HG03066 (cell line): ENCODE measurements at regions not wholly inside any gene's neighbourhood (a gene's known extent, or its start where the extent isn't known, plus 50 kb on each side); places are given as distances from the start of the nearest gene placed in this dataset.

ENCODE experiments used
- ATAC-seq: cut with Tn5 transposase; IDR thresholded peaks from one replicate; pipeline ENCODE4 v1.9.1; 2021; ENCODE audit warnings: low read depth; ENCODE audit not compliant: unreplicated experiment

DNA sequence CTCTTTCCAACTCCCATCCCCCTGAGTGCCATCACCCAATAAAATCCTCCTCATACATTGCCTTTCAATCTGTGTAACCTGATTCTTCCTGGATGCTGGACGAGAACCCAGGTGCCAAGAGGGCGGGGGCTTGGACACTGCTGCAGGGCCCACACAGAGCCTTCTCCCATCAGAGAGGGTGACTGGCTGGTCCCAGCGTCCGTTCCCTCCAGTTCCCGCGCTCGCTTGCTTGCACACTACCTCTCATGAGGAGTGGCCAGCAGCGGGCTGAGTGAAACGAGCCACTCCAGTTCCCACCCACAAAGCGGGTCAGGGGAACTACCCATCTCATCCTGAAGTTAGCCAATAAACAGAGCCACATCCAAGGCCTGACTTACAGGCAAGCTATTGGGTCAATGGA lies 602.6 kb upstream of the ADAMTS16 start:
- no peak for ATAC-seq

DNA sequence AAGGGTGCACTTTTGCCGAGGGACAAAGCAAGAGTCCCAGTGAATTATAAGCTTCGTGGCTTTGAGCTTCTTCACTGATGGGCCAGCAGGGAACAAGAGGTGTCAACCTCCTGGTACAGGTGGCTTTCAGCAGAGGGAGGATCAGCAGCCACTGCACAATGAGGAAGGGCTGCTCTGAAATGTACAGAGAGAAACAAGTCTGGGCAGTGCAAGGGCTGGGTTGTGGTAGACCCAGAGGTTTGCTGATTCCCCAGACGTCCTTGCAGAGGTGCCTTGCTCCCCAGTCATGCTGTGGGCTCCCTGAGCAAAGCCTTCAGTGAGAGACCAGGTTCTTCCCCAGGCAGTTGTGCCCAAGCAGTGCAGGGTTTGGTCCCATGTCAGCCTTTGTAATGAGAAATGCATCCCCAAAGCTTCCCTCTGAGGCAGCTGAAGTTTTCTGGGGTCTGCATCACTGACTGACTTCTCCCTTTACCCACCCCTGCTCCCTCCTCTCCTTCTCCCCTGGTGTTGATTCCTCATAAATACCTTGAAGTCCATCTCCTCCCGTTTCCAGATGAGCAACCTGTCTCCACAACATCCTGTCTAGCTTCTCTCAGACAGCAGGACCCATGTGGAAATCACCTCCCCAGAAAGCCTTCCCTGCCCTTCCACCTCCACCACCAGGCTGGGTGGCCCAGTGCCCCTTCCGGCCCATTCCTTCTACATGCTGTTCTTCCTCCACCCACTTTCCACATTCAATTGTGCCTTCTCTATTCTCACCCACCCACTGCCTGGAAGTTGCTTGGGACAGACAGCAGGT lies 599.6 kb upstream of the ADAMTS16 start:
- no peak for ATAC-seq

DNA sequence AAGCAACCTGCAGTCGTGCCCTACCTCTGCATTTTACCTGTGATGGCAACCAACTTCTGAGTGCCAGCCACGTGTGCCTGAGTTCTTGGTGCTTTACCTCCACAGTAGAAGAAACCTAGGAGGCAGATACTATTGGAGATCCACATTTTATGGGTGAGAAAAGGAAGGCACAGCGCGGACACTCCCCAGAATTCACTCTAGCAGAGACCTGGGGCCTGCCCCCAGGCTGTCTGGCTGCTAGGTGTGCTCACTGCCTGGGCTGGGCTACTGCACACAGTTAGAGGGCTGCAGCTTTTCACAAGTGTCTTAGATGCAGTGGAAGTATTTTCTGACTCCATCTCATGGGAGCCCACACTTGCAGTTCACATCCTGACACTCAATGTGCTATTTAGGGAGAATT lies 598.8 kb upstream of the ADAMTS16 start:
- no peak for ATAC-seq

DNA sequence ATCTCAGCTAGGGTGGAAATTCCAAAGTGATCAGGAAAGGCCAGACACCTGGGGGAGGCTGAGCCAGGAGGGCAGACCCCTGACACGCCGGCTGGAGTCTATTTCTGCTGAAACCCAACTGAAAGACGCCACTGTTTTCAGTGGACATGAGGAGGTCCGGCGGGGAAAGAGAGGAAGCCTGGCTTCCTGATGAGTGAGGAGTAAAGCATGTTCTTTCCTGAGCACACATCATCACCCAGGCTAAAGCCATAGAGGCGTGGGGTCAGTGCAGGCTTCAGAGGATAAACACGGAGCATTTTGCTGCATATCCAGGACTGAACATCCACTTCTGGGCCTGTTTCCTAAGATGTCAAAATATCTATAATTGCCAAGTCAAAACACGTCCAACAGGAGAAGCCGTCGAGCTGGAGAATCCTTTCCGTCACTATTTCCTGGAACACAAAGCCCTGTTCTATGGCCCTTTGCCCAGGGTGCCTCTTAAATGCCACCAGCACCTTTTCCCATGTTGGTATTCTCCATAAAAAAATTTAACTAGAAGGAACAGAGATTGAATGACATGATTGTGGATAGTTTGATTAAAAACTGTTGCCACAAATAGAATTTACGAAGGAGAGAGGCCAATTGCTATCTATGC lies 597.9 kb upstream of the ADAMTS16 start:
- ATAC-seq = no peak

DNA sequence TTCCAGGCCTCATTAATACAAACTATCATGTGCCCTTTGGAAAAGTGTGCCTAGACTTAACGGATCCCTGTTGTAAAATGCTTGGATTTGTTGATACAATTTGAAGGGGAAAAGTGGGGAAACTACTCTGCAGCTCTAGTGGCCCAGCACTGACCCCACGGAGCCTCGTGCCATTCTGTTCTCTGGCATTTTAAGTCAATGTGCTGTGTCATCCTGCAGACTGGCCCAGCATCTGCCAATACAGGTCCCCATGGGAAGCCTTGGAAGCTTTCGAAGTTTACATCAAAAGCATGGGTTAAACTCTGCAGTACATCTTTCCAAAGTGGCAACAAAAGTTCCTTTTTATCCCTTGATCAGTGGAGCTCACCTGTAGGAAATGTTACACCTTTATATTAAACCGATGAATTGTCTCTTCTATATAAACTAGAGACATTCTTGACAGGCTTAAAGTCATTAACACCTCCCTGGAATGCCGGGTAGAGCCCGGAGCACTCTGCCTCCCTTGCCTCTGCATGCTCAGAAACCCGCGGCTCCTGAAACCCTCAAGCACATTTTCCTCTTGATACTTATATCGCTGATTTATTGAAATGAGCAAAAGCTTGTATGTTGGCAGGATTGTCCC lies 596.0 kb upstream of the ADAMTS16 start:
- ATAC-seq = no peak

DNA sequence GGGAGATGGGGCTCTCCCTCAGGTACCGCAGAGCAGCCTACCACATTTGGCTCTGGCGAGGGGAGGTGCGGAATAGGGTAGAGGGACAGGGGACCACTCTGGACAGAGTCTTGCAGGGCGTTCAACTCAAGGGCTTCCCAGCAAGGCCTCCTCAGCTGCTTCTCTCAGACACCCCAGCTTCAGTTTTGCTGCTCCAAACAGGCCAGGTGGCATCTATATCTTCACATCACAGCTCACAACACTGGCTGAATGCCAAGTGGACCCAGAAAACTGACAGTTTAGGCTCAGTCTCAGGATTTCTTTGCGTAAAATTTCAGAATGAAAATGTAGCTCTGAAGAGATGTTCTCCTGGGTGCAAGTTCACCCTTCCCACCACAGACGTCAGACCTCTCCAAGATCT lies 592.6 kb upstream of the ADAMTS16 start:
- ATAC-seq = no peak

DNA sequence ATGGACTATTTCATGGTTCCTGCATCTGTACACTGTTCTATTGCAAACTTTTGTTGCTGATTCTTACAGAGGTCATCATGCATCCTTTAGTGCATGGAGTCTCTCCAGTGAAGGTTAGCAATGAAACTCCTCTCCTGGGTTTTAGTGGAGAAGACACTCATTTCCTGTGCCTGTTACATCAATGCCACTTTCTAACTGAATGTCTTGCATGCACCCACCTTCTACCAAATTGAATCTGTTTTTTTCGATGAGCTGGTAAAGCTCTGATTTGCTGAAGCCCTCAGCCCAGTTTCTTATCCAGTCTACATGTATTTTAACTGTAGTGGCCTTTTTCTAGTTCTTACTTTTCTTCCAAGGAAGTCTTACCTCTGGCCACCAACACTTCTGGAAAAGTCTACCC lies 591.8 kb upstream of the ADAMTS16 start:
- ATAC-seq = no peak

DNA sequence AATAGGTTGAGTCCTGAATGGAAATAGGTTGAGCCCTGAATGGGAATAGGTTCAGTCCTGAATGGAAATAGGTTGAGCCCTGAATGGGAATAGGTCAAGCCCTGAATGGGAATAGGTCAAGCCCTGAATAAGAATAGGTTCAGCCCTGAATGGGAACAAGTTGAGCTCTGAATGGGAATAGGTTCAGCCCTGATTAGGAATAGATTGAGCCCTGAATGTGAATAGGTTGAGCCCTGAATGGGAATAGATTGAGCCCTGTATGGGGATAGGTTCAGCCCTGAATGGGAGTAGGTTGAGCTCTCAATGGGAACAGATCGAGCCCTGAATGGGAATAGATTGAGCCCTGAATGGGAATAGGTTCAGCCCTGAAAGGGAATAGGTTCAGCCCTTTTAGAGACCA lies 590.8 kb upstream of the ADAMTS16 start:
- no peak for ATAC-seq

DNA sequence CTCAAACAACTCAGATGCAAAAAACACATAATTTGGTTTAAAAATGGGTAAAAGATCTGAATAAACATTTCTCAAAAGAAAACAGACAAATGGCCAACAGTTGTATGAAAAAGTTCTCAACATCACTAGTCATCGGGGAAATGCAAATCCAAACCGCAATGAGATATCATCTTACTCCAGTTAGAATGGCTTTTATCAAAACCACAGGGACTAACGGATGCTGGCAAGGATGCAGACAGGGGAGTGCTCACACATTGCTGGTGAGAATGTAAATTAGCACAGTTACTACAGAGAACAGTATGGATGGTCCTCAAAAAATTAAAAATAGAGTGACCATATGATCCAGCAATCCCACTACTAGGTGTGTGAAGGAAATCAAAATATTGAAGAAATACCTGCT lies 589.1 kb upstream of the ADAMTS16 start:
- no peak for ATAC-seq

DNA sequence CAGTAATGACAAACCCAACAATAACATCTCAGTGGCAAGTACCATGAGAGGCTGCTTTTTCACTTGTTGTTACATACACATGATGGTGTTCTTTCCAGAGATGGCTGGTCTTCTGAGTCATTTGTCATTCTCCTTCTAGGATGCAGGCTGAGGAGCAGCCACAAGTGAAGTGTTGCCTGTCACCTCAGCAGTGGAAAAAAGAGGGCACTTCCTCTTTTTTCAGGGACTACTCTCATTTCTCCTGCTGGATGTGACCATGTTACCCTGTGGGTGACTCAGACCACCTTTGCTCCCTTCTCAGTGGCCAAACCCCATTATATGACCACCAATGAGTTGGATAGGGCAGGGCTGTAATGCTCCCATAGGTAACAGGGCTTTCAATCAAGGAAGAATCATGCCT lies 587.0 kb upstream of the ADAMTS16 start:
- no peak for ATAC-seq

DNA sequence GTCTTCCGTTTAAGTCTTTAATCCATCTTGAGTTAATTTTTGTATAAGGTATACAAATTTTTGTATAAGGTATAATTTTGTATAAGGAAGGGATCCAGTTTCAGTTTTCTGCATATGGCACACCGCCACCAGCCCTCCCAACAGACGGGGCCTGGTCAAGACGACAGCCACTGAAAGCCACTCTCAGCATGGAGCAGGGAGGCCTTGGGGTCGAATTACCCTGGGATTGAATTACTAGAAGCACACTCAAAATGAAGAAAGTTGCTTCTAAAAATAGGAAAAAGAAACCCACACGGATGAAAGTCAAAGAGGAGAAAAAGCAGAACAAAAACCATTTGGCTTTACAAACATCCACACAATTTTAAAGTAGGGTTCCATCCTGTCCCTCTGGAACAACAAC lies 586.2 kb upstream of the ADAMTS16 start:
- no peak for ATAC-seq

DNA sequence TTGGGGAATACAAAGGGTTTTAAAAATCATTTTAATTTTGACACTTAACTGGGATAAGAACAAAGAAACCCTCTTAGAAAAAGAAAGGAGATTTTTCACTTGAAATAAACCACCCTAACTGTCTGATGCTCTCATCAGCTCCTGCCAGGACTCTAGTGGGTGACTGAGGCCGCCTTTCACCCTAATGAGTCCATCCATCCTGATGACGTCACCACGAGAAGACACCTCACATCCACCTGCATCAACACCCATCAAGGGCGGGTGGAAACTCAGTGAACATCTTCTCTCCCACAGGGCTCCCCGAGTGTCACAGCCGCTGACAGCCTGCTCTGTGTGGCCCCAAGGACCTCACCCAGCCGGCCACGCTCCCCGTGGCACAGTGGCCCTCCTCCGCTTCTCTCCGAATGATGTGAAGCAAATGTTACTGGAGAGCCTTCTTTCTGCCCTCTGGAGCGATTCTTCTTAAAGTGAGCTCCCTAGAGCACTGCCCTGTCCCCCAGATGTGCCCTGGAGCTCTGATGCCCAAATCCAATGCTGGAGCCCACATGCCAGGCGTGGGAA lies 584.3 kb upstream of the ADAMTS16 start:
- no peak for ATAC-seq

DNA sequence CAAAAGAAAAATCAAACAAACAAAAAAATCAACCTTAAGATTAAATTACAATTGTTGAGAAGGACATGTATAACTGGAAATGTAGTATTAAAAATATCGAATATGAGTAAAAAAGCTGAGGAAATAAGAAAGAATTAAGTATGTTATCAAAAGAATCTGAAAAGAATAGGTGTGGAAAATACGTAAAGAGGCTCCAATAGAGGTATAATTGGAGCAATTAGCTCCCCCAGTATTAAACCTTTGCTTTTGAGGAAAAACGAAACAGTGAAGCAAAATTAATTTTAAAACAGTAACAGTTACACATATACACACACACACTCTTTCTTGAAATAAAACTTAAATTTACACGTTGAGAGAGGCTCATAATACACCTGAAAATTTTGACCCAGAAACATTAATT lies 578.7 kb upstream of the ADAMTS16 start:
- ATAC-seq = no peak

DNA sequence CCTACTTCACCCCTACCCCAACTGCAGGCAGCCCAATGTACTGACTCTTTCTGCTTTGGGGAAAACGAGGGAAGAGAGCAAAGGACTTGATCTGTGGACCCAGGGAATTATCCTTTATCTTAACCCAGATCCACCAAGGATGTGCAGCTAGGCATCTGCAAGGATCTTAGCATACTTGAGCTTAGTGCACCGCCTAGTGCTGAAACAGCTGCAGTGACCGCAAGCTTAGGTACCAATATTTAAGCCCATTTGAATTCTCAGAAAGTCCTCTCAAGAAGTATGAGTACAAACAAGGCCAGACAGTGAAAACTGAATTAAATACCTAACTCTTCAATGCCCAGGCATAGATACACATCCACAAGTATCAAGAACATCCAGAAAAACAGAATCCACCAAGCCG lies 576.7 kb upstream of the ADAMTS16 start:
- ATAC-seq = no peak

DNA sequence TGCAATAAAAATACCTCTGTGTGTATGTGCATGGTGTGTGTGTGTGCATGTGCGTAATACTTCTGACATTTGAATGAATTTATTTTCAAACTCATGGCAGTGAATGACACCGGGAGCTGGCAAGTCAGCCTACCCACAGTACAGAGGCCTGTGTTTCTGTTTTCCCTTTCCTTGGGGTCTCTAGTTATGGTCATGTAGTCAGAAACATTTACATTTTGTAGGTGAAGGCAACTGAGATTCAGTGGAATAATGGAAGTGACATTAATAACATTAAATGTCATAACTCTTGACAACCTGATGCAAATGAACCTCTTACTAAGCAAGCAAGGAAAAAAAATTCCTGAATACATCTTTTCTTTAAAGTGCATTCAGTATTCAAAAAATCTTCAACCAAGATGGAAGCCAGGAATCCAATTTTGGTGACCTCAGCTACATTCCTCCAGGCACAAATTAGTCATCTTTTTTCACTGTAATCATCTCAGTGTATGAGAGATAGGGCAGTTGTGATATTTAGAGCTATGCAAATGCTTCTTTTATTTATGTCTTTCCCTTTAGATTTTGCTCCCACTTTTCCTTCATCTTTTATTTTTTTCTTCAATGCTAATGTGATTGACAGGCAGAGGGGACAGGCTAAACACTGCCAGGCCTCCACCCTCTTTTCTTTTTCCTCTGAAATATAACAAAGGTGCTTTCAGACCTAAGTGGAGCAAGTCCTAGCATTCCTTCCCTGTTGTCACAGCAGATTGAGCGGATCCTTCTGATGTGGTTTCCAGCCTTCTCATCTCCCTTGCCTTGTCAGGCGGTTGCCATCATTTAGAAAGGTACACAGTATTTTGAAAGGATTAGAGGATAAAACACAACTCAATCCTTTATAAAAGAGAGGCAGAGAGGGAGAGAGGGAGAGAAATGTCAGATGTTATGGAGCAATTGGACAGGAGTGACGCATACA lies 569.8 kb upstream of the ADAMTS16 start:
- ATAC-seq = no peak

DNA sequence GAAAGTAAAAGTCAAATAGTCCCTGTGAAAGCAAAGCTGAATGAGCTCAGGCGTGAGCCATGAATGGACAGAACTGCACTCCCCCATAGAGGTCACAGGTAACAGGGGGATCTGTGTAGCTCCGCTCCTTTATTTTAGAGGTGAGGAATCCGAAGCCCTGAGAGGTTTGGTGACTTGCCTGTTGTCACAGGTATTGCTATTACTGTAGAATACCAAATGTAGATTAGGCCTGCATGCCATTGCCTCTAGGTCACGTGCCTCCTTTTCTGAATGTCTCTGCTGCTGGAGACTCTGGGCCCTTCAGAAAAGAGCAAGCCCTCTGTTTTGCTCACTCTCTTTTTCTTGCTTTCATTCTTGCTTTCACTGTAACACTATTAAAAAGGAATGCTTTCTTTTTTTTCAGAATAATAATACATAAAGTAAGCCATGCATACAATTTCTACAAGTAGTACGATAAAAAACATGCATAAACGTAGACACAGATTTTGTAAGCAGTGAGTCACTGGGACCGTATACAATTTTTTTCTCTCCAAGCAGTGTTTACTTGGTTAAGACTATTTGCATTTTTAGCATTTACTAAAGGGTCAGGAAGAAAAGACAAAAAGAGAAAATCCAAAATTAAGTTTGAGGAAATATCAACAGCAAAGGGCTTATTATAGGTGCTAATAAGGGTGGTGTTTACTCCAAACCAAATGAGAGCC lies 568.7 kb upstream of the ADAMTS16 start:
- no peak for ATAC-seq

DNA sequence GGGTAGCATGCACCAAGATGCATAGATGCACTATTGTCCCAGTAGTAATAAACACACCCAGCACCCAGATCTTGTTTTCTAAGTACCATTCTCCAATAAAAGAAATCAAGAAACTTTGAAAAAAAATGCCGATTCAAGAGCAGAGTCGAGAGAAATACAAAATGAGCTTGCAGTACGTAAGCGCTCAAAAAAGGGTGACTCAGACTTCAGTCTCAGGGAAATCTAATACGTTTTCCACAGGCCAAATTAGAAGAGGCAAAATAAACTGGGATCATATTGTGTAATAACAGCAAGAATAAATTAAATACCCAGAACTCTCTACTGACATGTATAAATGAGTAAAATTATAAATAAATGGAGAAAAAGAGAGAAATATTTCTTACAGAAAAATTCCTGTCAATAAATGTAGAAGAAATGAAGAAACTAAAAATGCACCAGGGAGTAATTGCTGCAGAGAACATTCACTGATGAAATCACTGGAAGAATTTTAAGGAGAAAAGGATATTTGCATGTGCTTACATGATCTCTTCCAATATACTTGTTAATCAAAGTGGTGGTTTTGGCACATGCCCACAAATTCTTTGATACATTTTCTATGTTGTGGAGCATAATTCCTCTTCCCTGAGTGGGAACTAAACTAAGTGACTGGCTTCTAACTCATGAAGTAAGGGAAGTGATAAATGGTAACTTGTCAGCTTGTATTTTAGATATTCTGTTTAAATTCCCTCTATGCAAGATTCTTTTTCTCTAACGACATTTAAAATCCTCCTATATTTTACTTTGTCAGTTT lies 567.6 kb upstream of the ADAMTS16 start:
- no peak for ATAC-seq

DNA sequence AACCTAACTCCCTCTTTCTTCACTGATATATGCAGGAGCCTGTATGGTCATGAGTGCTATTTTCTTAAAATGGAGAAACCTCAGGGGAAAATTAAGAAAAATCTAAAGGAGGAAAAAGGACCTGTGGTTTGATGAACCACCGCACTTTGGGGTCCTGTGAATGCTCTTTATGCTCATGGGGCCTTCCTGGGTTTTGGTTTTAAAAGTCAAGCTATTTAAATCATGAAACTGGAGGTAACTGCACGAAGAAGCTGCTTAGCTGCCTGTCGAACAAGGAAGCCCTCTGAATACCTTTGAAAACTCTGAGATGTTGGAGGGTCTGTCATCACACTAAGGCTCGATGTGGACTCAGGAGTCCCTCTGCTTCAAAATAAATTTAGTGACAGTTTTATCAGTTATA lies 564.5 kb upstream of the ADAMTS16 start:
- no peak for ATAC-seq

DNA sequence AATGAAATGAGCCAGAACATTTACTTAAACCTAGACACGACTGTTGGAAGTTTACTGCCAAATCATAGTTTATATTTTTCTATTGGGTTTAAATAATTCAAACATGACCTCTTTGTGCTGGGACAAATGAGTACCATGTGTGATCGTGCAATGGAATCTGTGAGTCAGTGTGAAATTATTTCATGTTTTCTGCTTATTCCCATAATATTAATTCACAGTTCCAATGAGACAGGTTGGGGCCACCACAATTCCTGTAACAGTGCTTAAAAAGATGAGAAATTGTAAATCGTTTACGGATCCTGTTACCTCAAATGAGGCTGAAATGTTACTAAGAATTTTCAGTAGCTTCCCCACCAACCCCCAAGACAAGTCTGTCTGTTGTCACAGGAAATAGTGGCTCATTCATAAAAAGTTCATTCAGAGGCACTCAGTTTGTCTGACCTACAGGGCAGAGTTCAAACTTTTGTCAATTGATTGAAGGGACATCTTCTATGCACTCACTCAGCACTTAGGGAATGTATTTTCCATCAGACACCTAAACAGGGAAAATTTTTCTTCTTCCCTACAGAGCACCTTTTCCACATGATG lies 563.9 kb upstream of the ADAMTS16 start:
- no peak for ATAC-seq
